ENCODE measurements at regions not wholly inside any gene's neighbourhood (a gene's known extent, or its start where the extent isn't known, plus 50 kb on each side); places are given as distances from the start of the nearest gene placed in this dataset.

DNA sequence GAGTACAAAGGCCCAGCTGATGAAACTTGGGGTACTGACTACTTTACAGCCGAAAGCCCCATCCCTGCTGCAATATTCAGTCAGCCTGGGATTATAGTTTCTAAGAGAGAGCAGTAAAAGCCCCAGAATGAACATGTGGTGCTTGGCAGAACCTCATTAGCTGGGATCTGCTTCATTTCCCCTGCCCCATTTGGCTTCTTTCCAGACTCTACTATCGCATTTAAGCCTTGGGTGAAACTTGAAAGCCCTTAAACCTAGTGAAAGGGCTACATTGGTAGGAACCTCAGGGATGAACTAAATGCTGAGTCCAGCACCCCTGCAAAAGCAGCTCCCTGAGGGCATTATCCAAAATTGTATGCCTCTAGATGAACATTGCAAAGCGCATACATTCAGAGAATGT lies 631.1 kb downstream of the ACTL7B start:
- TF ChIP-seq, protein P1, sequence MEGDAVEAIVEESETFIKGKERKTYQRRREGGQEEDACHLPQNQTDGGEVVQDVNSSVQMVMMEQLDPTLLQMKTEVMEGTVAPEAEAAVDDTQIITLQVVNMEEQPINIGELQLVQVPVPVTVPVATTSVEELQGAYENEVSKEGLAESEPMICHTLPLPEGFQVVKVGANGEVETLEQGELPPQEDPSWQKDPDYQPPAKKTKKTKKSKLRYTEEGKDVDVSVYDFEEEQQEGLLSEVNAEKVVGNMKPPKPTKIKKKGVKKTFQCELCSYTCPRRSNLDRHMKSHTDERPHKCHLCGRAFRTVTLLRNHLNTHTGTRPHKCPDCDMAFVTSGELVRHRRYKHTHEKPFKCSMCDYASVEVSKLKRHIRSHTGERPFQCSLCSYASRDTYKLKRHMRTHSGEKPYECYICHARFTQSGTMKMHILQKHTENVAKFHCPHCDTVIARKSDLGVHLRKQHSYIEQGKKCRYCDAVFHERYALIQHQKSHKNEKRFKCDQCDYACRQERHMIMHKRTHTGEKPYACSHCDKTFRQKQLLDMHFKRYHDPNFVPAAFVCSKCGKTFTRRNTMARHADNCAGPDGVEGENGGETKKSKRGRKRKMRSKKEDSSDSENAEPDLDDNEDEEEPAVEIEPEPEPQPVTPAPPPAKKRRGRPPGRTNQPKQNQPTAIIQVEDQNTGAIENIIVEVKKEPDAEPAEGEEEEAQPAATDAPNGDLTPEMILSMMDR (IDR thresholded peaks at IDR 0.05; ENCODE audit: extremely low read depth in 1 of 2, insufficient read depth in 1 of 2, low read depth in 1 of 2, low read length in 2 of 2) = no peak
- TF ChIP-seq EZH2 (IDR thresholded peaks at IDR 0.05; ENCODE audit: borderline replicate concordance, low read depth, low read length, severe bottlenecking) = no peak
- no peak for TF ChIP-seq POLR2A (IDR thresholded peaks at IDR 0.05; ENCODE audit: low read depth, low read length)
- TF ChIP-seq MYC (IDR thresholded peaks at IDR 0.05; ENCODE audit: low read depth, low read length) = no peak
- no peak for TF ChIP-seq MAX (IDR thresholded peaks at IDR 0.05; ENCODE audit: insufficient read depth, insufficient read length)
- no peak for TF ChIP-seq JUN (IDR thresholded peaks at IDR 0.05; ENCODE audit: borderline replicate concordance, insufficient read depth, insufficient read length, low read depth)

Measured in endothelial cell of umbilical vein (primary cell).